ENCODE measurements at regions not wholly inside any gene's neighbourhood (a gene's known extent, or its start where the extent isn't known, plus 50 kb on each side); places are given as distances from the start of the nearest gene placed in this dataset.

- no peaks in the 10 kb centered on the region for H3K36me3 Mint-ChIP-seq (ENCODE audit: low read depth)
- H3K27ac Mint-ChIP-seq (ENCODE audit: unreplicated experiment), result no peak overlapping the region
- peaks cover 9% of the 10 kb centered on the region for H3K9me3 Mint-ChIP-seq (ENCODE audit: low read depth)
- no peaks in the 10 kb centered on the region for H3K27me3 Mint-ChIP-seq (ENCODE audit: low read depth)
- H3K4me1 Mint-ChIP-seq (ENCODE audit: low read depth), result peaks cover 22% of the 10 kb centered on the region
- TF ChIP-seq CTCF (IDR thresholded peaks at IDR 0.05), result no peak
- DNase-seq (ENCODE audit: low spot score), result no peak
- no peak overlapping the region for H3K4me3 Mint-ChIP-seq (ENCODE audit: unreplicated experiment)
Observed at GRCh38 chr9:81416476-81417298, 272.7 kb downstream of the TLE1 start.

- H3K4me3 Mint-ChIP-seq (ENCODE audit: unreplicated experiment), result no peak overlapping the region
- no peaks in the 10 kb centered on the region for H3K36me3 Mint-ChIP-seq (ENCODE audit: low read depth)
- DNase-seq (ENCODE audit: low spot score), result no peak
- no peak overlapping the region for H3K27ac Mint-ChIP-seq (ENCODE audit: unreplicated experiment)
- no peaks in the 10 kb centered on the region for H3K27me3 Mint-ChIP-seq (ENCODE audit: low read depth)
- no peak for TF ChIP-seq CTCF (IDR thresholded peaks at IDR 0.05)
- H3K4me1 Mint-ChIP-seq (ENCODE audit: low read depth), result peaks cover 30% of the 10 kb centered on the region
- peaks cover 2% of the 10 kb centered on the region for H3K9me3 Mint-ChIP-seq (ENCODE audit: low read depth)
Observed at GRCh38 chr9:81414836-81415235, 274.5 kb downstream of the TLE1 start.

GRCh38 chr9:81411961-81412360 is 277.4 kb downstream of the TLE1 start:
- no peak overlapping the region for H3K27ac Mint-ChIP-seq (ENCODE audit: unreplicated experiment)
- no peak for DNase-seq (ENCODE audit: low spot score)
- H3K4me1 Mint-ChIP-seq (ENCODE audit: low read depth), result peaks cover 13% of the 10 kb centered on the region
- H3K9me3 Mint-ChIP-seq (ENCODE audit: low read depth), result no peaks in the 10 kb centered on the region
- TF ChIP-seq CTCF (IDR thresholded peaks at IDR 0.05), result no peak
- H3K27me3 Mint-ChIP-seq (ENCODE audit: low read depth), result no peaks in the 10 kb centered on the region
- no peaks in the 10 kb centered on the region for H3K36me3 Mint-ChIP-seq (ENCODE audit: low read depth)
- H3K4me3 Mint-ChIP-seq (ENCODE audit: unreplicated experiment), result no peak overlapping the region

GRCh38 chr9:81410201-81410600 is 279.1 kb downstream of the TLE1 start:
- DNase-seq (ENCODE audit: low spot score), result no peak
- H3K4me3 Mint-ChIP-seq (ENCODE audit: unreplicated experiment), result no peak overlapping the region
- TF ChIP-seq CTCF (IDR thresholded peaks at IDR 0.05), result no peak
- H3K36me3 Mint-ChIP-seq (ENCODE audit: low read depth), result no peaks in the 10 kb centered on the region
- H3K9me3 Mint-ChIP-seq (ENCODE audit: low read depth), result no peaks in the 10 kb centered on the region
- peak overlapping the region; percentile 24 for H3K27ac Mint-ChIP-seq (ENCODE audit: unreplicated experiment)
- peaks cover 8% of the 10 kb centered on the region for H3K4me1 Mint-ChIP-seq (ENCODE audit: low read depth)
- H3K27me3 Mint-ChIP-seq (ENCODE audit: low read depth), result no peaks in the 10 kb centered on the region

- Mint-ChIP-seq H3K4me3 (ENCODE audit: unreplicated experiment) (no peak overlapping the region), H3K36me3 (ENCODE audit: low read depth) (no peaks in the 10 kb centered on the region), H3K27me3 (ENCODE audit: low read depth) (no peaks in the 10 kb centered on the region), H3K4me1 (ENCODE audit: low read depth) (peaks cover 8% of the 10 kb centered on the region), H3K9me3 (ENCODE audit: low read depth) (no peaks in the 10 kb centered on the region), H3K27ac (ENCODE audit: unreplicated experiment) (no peak overlapping the region)
- no peak for TF ChIP-seq CTCF (IDR thresholded peaks at IDR 0.05)
- DNase-seq (ENCODE audit: low spot score), result no peak
Observed at GRCh38 chr9:81408951-81409350, 280.4 kb downstream of the TLE1 start.

Measured in chondrocyte (in vitro differentiated cells).